HG02623 (cell line): ENCODE measurements at regions not wholly inside any gene's neighbourhood (a gene's known extent, or its start where the extent isn't known, plus 50 kb on each side); places are given as distances from the start of the nearest gene placed in this dataset.
"Not testable (repeated sequence)": the region's sequence is repeated elsewhere in the genome, so short reads cannot be mapped to it uniquely, and the experiment has no call there.

ENCODE experiments used
- ATAC-seq: cut with Tn5 transposase; IDR thresholded peaks from one replicate; pipeline ENCODE4 v1.9.1; 2021; ENCODE audit warnings: moderate library complexity; ENCODE audit not compliant: unreplicated experiment

- ATAC-seq = no peak
Measured at GRCh38 chr5:56405116-56405908, 172.2 kb upstream of the ANKRD55 start.

GRCh38 chr5:56402266-56403220 is 169.4 kb upstream of the ANKRD55 start:
- ATAC-seq = no peak

GRCh38 chr5:56397796-56398195 is 164.7 kb upstream of the ANKRD55 start:
- ATAC-seq = not testable (repeated sequence)

GRCh38 chr5:56396634-56397033 is 163.5 kb upstream of the ANKRD55 start:
- no peak for ATAC-seq

DNA sequence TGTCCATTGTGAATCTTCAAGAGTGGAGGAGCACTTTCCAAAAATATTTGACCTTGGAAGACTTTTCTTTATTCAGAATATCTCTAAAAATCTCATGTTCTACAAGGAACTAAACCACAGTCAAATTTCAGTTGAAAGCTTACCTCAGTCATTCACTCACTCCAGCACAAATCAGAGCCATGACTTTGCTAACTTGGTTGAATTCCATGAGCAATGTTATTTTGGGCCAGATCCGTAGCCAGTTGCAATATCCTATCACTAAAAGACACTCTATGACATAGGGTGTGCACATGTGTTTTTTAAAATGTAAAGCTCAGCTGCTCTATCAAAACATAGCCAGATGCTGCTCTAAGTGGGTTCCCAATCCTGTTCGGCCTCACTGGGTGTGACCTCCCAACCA is 156.1 kb upstream of the ANKRD55 start:
- no peak for ATAC-seq

- no peak for ATAC-seq
Measured at GRCh38 chr5:56388229-56388985, 155.3 kb upstream of the ANKRD55 start.

- no peak for ATAC-seq
Measured at GRCh38 chr5:56386046-56386445, 152.9 kb upstream of the ANKRD55 start.

DNA sequence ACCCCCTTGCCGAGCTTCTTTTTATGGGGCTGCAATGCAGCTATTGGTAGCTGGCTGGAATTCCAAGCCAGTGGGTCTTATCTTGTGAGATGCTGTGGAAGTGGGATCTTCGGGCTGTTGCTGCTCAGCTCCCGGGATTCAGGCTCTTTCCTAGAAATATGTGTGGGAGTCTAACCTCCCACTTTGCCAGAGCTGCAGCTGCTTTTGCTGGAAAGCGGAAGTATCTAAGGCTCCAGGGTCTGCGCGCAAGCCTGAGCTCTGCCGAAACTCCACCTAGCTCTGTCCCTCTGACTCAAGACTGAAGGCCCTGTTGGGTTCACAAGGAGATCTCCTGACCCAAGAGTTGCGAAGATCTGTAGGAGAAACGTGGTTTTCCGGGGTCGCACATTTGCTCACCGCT is 151.1 kb upstream of the ANKRD55 start:
- ATAC-seq = no peak

- ATAC-seq = no peak
Measured at GRCh38 chr5:56383761-56384160, 150.6 kb upstream of the ANKRD55 start.

GRCh38 chr5:56382896-56383295 is 149.8 kb upstream of the ANKRD55 start:
- ATAC-seq = no peak

DNA sequence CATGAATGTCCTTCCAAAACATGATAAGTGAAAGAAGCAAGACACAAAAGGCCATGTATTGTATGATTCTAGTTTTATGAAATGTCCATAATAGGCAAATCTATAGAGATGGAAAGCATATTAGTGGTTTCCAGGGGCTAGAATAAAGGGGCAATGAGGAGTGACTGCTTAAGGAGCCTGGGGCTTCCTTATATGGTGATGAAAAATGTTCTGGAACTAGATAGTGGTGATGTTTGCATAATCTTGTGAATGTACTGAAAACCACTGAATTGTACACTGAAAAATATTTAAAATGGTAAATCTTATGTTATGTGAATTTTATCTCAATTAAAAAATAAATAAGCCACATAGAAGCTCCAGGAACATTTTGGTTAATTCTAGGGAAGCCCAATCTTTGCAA is 144.4 kb upstream of the ANKRD55 start:
- ATAC-seq = no peak

GRCh38 chr5:56376128-56376527 is 143.0 kb upstream of the ANKRD55 start:
- no peak for ATAC-seq

DNA sequence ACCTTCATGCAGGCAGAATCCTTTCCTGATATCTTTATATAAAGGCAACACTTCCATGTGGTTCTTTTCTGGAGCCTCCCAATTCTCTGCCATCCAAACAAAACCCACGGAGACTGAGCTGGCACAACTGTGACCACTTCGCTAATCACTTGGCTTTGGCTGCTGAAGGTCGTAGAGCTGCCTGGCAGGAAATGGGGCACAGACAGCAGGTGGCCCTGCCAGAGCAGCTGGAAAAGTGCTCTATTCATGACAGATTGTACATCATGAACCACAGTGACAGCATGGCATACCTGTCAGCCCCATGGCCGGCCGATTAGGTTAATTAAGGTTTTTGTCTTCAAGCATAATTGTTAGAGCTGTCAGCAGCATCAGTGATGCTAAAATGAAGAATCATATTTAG is 141.9 kb upstream of the ANKRD55 start:
- ATAC-seq = no peak

GRCh38 chr5:56372491-56372890 is 139.4 kb upstream of the ANKRD55 start:
- ATAC-seq = not testable (repeated sequence)

- ATAC-seq = no peak
Measured at GRCh38 chr5:56369361-56369811, 136.3 kb upstream of the ANKRD55 start.

GRCh38 chr5:56367748-56368147 is 134.6 kb upstream of the ANKRD55 start:
- ATAC-seq = no peak

GRCh38 chr5:56366986-56367385 is 133.9 kb upstream of the ANKRD55 start:
- ATAC-seq = no peak

DNA sequence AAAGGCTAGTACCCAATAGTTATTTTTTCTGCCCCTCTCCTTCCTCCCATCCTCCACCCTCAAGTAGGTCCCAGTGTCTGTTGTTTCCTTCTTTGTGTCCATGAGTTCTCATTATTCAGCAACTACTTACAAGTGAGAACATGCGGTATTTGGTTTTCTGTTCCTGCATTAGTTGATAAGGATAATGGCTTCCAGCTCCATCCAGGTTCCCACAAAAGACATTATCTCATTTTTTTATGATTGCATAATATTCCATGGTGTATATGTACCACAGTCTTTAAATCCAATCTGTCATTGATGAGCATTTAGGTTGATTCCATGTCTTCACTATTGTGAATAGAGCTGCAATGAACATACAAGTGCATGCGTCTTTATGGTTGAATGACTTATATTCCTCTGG is 128.3 kb upstream of the ANKRD55 start:
- no peak for ATAC-seq

DNA sequence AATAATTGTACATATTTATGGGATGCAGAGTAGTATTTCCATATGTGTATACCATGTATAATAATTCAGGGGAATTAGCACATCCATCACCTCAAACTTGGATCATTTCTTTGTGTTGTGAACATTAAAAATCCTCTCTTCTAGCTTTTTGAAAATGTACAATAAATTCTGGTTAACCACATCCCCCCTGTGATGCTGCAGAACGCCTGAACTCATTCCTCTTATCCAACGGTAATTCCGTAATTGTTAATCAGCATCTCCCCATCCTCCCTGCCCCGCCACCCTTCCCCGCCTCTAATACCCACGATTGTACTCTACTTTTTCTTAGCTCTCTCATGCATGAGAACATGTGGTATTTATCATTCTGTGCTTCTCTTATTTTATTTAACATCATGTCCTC is 127.7 kb upstream of the ANKRD55 start:
- ATAC-seq = no peak

- ATAC-seq = no peak
Measured at GRCh38 chr5:56359809-56360685, 126.9 kb upstream of the ANKRD55 start.
